Stimulated activated CD4-positive, alpha-beta T cell treated with anti-CD3 and anti-CD28 coated beads, TNF-alpha, amount 100 ng/mL, for 24 hours (primary cell): ENCODE measurements at regions not wholly inside any gene's neighbourhood (a gene's known extent, or its start where the extent isn't known, plus 50 kb on each side); places are given as distances from the start of the nearest gene placed in this dataset.

Experiments
- DNase-seq, 3 experiments: peaks; one replicate each; pipeline ENCODE4 v3.0.0-alpha.2; 2020; ENCODE audit warnings: low read depth in 3 of 3

DNA sequence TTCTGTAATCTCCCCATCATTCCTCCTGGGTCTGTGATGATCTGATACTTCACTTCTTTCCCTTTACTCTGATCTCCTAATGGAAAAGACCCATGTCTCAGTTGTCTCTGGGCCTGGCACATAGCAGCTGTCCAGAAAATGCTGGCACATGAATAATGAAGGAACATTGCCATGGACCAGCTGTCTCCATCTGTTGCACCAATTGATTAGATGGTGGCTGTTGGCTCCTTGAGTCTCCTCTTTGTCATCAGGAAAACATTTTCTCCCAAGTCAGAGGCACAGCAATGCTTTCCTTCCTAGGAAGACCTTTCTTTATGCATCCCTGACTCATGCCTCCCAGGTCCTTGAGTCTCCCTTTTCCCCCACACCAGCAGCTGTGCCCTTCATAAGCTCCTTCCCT is 286.2 kb upstream of the CXCR4 start:
- no peak for DNase-seq

DNA sequence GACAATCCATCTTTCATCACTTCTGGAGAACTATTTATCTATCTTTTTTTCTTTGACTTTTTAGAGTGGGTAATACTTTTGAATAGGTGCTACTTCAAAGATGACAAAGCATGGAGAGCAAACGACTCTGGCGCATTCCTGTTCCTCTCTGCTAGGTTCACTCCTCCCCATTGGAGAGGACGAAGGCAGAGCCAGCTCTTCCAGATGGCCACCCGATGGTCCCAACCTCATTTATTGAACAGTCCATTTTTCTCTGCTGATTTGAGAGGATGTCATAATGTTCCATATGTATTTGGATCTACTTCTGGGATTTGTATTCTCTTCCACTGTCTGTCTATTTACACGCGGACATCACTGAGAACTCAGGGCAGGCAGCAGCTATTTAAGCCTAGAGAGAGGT is 284.3 kb upstream of the CXCR4 start:
- no peak for DNase-seq

DNA sequence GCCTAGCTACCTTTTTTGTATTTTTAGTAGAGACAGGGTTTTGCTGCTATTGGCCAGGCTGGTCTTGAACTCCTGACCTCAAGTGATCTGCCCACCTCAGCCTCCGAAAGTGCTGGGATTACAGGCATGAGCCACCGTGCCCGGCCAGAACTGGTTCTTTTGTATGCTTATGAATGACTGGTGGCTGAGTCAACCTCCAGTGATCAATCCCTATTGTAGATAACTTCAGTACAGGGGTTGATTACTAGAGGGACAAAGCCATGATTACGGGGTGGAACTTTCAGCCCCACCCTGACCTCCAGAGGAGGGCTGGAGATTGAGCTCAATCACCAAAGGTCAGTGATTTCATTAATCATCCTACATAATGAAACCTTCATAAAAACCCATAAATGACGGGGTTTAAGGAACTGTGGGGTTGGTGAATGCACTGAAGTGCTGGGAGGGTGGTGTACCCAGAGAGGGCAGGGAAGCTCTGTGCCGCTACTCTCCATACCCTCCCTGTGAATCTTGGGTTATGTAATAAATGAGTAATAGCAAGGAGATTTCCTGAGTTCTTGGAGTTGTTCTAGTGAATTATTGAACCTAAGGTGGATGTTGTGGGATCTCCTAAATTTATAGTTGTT is 281.8 kb upstream of the CXCR4 start:
- DNase-seq: no peak

DNA sequence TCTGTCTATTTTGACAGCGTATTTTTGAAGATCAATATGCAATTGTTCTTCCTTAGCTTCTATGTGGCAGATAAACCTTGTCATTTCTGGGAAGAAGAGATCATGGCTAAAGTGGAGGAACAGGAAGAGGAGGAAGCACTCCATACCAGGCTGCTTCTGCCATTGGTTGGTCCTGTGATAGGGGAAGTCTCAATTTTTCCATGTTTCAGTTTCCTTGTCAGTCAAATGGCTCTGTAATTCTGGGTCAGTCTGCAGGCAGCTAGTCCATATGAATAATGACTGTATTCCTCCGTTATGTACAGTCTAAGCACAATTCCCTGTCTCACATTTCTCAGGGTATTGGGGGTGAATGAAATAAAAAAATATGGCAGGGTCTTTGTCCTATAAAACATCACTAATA is 277.6 kb upstream of the CXCR4 start:
- DNase-seq: no peak

DNA sequence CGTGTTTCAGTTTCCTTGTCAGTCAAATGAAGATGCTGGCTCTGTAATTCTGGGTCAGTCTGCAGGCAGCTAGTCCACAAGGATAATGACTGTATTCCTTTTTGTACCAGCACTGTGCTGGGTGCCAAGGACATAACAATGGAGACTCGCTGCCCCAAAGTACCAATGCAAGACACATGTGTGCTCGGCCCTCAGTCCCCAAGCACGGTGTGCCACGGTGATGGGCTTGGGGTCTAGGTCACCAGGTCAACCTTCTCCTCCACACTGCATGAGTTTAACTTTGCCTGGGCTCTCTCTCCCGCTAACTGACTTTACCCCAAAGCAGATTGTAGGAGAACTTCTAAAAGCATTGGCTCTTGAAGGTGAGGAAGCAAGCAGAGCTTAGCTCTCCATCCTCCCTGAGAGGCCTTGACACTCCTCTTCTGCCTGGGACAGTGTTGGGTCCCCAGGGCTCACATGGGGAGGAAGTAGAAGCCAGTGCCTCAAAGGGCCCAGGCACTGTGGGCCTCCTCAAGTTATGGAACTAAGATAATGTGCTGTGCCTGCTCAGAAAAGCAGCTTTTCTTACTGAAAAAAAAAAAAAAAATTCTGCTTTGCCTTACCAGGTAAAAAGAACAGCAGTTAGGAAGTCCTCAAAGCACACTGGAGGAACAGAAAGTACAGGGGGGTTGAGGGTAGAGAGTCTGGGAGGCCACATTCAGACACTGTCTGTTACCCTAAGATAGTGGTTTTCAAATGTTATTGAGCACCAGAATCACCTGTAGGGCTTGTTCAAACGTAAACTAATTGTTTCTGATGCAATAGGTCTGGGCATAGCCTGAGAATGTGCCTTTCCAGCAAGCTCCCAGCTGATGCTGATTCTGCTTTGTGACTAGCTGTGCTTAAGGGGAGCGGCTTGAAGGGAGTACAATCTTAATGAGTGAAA is 276.4 kb upstream of the CXCR4 start:
- DNase-seq: no peak

DNA sequence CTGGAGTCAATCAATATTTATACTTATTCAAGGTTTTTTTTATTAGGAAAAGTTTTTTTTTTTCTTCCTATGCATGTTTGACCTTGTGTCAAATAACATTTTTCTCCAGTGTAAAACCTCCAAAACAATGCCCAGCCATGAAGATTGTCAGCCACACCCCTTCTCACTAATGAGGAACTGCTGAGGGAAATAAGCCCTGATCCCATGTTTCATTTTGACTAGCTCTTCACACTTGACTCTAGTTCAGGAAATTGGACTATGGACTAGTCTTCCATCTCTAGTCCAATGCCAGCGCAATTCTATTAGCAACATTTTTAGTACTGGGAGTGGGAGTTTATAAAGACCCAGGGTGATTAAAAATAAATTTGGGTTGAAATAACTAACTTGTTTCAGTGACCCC is 275.6 kb upstream of the CXCR4 start:
- DNase-seq: no peak

DNA sequence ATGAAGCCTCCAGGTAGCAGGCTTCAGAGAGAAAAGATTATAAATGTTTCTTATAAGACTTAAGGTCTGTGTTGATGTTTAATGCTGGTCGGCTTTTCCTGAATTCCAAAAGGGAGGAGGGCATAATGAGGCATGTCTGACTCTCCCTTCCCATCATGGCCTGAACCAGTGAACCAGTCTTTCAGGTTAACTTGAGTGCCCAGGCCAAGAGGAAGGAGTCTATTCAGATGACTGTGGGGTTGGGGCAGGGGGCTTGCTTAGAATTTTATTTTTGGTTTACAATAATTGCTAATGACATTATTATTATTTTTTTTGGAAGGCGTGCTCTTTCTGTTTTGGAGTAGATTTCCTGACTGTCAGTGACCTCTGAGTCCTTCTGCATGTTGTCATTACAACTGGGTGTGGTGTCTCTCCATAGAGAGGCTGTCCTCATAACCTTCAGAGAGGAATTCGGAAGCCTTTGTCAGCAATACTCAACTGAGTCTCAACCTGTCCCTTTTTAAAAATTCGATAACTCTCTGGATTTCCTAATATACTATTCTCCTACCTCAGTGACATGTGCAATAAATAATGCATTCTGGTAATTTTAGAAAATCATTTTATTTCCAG is 275.1 kb upstream of the CXCR4 start:
- no peak for DNase-seq

DNA sequence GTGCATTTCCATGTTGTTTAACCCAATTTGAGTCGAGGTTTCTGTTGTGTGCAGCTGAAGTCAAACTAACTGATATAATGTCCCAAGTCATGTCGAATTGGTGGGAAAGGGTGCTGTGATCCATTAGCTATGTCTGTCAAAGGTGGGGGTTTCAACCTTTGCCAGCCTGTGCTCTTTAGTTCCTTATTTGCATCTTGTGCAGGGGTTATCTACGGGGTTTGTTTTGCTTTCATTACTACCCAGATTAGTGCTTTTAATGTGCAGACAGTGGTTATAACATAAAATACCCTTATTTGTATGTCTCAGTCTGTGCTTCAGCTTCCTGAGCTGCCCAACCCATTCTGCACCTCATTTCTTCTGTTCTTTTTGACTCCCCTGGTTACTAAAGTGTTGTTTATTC is 271.9 kb upstream of the CXCR4 start:
- no peak for DNase-seq

DNA sequence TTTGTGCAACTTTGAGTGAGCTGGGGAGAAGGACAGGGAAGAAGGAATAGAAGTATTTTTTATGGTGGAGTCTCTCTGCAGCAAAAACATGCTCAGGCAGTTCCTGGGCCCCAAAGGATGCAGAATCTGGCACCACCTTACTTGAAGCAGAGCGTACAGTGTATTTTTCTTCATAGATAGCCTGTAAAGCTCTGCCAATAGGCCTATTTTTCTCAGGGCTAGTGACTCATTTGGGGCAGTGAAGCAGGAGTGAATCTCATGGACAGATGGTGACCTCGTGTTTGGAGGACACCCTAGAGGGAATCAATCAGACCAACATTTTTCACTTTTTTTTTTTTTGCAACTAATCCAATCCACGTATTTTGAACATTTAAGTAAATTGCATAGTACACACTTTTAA is 268.1 kb upstream of the CXCR4 start:
- DNase-seq: no peak

DNA sequence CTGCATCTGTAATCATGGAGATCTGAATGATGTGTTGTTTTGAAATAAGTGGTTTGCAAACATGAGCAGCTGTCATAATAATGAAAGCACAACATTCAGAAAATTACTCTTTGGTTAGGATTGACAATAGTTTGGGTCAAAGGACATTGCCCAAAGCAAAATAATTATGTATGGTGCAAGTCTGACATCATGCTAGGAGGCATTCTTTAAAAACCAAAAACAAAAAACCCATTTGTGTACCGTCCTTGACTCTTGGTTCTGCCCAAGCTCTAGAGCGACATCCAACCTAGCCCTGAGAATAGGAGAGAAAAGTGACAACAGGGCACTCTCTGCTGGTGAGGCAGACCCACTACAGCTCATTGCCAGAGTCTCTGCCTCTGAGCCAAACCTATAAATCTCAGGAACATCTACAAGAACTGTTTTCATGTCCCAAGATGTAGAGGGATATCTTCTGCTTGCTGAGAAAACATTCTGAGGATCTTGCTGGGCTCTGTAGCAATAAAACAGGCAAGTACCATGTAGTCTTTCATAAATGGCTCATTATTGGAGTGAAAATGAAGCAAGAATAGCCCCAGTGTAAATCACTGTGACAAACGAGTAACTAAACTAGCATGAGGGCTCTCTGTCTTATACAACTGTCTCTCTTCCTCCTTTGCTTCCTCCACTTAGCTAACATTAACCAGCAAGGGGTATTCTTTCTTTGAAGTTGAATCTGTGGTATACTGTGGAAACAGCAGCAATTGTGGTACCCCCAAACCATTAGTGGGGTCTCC is 266.8 kb upstream of the CXCR4 start:
- DNase-seq: peak in 1 of 3 experiments; percentile 32

DNA sequence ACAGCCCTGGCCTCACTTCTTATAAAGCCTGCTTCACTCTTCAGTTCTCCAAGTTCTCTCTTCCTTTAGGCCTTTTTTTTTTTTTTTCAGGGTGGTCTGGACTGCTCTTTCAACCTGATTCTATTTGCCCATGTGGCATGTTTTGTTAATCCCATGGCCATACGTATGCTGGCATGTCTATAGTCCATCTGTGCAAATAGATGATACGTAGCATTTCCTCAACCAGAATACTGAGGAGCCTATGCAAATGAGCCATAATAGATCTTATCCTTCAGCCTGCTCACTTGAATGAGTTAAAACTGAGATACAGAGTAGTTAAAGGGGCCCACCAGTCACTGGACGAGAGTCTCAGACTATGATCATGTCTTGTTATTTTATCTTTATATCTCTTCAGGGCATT is 265.2 kb upstream of the CXCR4 start:
- DNase-seq: no peak

DNA sequence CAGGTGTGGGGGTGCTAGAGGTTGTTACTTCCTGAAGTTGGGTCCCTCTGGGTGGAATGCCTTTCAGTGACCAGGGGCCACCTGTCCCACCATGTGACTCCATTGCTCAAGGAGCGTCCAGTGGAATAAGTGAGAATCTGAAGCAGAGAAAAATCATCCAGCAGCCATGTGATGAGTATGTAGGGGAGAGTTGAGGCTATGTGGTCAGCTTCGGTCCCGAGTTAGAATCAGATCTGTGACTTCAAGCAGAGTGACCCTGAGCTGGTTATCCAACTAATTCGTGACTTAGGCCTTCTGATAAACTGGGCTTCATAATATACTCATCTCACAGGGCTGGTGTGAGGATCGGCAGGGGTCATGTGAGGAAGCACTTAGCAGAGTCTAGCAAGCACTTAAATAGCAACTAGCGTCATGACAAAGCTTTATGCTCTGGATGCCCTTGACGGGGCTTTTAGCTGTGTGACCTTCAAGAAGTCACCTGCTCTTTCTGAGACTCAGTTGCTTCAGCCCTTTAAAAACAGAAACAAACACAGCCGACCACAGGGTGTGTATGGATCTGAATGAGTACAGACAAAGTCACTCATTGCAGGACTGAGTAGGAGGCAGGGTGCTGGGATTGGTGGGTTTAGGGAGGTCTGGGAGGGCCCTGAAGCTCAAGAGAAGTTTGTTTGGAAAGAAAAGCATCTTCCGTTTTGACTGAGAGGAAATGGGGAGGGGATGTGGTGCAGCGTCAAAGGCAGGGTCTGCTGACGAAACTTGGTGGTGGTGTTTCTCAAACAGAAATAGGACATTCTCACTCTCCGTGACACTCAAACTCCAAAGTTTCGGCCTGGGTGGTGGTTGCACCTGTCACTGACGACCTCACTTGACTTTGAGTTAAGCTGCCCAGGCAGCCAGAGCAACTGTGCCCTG is 264.0 kb upstream of the CXCR4 start:
- DNase-seq: peak; percentile 45 to 73 (median 61)

DNA sequence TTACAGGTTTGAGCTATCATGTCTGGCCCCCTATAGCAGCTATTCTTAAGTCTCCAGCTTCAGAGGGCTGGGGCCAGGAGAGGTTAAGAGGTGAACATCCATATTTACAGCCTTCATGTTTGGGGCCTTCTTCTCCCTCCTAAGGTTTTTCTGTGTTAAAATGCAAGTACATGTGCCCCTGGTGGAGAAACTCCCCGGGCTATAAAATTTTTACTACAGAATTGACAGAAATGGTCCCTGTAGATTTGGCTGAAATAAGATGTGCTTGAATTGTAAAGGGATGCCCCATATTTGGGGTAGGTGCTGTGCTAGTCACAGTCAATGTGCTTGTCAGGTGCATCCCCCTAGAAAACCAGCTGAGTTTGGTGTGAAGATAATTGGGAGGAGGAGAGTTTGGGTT is 263.3 kb upstream of the CXCR4 start:
- DNase-seq: no peak

DNA sequence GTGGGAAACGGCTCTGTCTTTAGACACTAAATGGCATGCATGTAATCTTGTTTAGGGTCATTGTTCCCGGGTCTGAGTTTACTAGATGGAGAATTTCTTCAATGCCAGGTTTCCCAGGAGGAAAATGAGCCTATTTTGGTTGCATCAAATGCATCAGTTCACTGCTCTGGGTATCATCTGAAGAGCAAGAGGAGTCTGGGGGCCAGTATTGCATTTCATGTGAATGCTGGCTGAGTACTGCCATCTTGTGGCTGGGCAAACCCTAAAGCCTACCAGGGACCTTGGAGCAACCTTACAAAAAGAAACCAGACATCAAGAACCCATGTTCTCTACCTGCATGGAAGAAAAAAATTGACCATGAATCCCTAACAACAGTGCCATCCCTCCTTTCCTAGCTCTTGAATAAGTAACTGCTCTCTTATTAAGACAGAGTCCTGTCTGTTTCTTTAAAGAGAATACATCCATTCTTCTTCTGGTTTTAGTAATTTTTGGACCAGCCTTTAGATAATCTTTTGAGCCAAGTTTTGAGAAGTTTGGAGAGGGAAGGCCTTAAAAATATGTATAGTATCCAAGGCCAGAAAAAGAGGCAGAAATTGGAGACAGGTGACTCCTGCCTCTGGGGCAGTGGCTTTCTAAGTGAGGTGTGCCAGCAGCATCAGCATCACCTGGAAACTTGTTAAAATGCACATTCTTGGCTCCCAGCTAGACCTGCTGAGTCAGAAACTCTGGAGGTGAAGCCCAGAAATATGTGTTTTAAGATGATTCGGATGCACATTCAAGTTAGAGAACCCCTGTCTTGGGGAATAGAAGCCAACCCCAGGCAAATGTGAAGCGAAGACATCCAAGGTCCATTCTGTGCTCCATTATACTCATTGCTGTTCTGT is 261.0 kb upstream of the CXCR4 start:
- DNase-seq: peak; percentile 54 to 69 (median 65)

DNA sequence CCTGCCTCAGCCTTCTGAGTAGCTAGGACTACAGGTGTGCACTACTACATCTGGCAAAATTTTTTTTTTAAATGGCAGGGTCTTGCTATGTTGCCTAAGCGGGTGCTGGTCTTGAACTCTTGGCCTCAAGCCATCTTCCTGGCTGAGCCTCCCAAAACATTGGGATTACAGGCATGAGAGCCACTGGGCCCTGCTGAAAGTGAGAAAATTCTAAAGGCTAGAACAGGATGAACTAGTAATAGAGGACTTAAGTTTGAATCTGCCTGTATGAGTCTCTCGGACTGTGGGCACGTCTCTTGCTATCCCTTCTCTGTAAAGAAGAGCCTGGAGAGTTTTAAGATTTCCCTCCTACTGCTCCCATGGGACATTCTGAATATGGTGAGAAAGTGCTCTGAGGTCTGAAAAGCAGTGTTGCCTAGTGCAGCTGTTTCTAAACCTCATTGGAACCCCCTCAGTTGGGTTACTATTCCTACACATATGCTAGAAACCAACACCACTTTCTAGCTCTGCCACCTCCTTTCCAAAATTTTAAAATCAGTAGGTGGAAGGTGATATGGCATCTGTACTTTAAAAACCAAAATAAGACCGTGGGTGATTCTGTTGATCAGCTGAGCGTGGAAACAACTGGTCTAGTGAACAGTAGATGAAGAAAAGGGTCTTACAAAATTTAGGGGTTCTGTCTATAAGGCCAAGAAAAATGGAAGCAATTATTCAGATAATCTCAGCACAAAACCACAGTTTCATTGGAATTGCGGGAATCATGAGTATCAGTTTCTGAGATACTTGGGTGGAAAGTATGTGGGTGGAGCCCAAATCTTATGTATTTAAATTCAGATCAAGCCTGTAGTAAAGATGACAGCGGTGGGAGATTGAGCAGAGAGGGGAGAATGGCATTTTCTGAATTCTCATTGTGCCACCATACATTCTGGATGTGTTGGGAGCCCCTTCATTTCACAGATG is 259.8 kb upstream of the CXCR4 start:
- no peak for DNase-seq

DNA sequence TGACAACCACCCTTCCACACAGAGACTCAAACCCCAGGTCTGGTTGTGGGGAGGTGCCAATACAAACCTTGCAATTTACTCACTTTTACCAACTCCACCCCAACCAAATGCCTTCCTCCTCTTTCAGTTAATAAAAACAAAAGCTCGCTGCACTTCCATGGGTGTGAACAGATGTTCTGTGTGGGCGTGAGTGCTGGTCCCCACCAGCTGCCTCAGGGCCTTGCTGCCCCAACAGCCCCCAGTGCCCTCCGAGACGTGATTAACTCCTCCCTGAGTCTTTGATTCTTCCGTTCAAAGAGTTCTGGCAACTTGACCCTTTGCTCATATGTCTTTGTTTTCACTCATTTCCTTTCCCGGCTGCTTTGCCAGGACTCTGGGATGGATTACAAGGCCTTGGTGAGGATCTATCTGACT is 258.9 kb upstream of the CXCR4 start:
- no peak for DNase-seq

DNA sequence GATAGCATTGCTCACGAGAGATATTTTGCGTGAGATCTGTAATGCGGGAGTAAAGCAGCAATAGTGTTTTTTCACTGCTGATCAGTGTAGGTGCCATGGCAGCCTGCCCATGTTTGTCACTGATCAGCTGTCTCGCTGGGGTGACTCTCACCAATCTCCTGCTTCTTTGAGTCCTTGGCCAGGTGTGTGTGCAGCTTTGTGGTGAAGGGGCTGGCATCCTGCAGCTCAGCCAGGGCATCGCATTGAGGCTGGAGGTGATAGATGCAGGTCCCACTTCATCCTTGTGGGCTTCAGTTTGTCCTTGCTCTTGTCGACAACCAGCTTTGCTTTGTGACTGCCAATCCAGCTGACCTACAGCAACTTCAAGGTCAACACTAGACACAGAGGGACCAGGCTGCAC is 258.3 kb upstream of the CXCR4 start:
- DNase-seq: no peak

DNA sequence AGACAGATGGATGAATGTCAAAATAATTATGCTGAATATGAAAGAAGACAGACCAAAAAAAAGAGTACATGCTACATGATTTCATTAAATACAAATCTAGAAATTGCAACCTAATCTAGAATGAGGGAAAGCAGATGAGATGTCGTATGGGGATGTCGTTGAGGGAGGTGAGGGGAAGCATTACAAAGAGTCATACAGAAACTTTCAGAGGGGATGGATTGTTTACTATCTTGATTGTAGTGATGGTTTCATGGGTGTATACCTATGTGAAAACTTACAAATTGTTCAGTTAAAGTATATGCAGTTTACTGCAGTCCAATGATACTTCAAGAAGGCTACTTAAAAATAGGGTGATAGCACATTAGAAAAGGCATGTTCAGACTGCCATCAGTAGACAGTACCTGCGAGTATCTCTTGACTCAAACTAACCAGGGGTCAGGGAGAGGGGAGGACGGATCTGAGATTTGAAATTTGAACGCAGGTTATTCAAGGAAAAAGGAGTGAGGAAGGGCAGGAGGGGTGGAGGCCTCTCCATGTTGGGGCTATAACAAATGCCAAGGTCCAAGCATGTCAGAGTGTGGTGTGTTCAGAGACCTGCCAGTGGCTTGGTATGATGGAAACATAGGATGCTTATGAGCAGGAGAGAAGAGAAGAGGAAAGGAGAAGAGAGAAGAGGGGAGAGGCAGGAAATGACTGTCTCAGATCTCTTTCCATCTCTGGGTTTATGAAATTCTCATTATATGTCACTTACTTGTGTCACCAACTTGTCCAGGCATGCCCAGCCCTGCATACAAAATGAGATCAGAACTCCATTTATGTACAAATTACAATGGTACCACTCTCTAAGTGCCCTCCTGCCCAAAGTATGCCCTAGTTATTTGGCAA is 257.3 kb upstream of the CXCR4 start:
- no peak for DNase-seq
